LHCN-M2 (cell line): ENCODE measurements at regions not wholly inside any gene's neighbourhood (a gene's known extent, or its start where the extent isn't known, plus 50 kb on each side); places are given as distances from the start of the nearest gene placed in this dataset.
A peak's percentile ranks its signal among the peaks of the same experiment; 100 is the strongest.
"Not testable (repeated sequence)": the region's sequence is repeated elsewhere in the genome, so short reads cannot be mapped to it uniquely, and the experiment has no call there.

ENCODE experiments used
- DNase-seq: peaks from one replicate; pipeline ENCODE4 v3.0.0-alpha.2; 2012; ENCODE audit warnings: low read depth

GRCh38 chr6:160804639-160805038 is 102.6 kb downstream of the PLG start:
- no peak for DNase-seq

GRCh38 chr6:160808263-160808662 is 106.2 kb downstream of the PLG start:
- DNase-seq: no peak

- DNase-seq: no peak
These were observed 108.2 kb downstream of the PLG start for GRCh38 chr6:160810238-160810637.

GRCh38 chr6:160812097-160812496 is 110.1 kb downstream of the PLG start:
- DNase-seq: no peak

GRCh38 chr6:160818934-160819333 is 116.9 kb downstream of the PLG start:
- DNase-seq: no peak

- DNase-seq: not testable (repeated sequence)
These were observed 118.6 kb downstream of the PLG start for GRCh38 chr6:160820661-160821060.

GRCh38 chr6:160831739-160832138 is 129.7 kb downstream of the PLG start:
- no peak for DNase-seq

GRCh38 chr6:160832422-160832821 is 130.4 kb downstream of the PLG start:
- DNase-seq: no peak

GRCh38 chr6:160837146-160837545 is 135.1 kb downstream of the PLG start:
- no peak for DNase-seq

- DNase-seq: no peak
These were observed 140.5 kb upstream of the MAP3K4 start for GRCh38 chr6:160851031-160851430.

GRCh38 chr6:160853946-160854345 is 137.6 kb upstream of the MAP3K4 start:
- DNase-seq: no peak

- no peak for DNase-seq
These were observed 132.7 kb upstream of the MAP3K4 start for GRCh38 chr6:160858886-160859285.

GRCh38 chr6:160859822-160860221 is 131.7 kb upstream of the MAP3K4 start:
- DNase-seq: no peak

- no peak for DNase-seq
These were observed 129.7 kb upstream of the MAP3K4 start for GRCh38 chr6:160861824-160862223.

GRCh38 chr6:160863782-160864181 is 127.8 kb upstream of the MAP3K4 start:
- DNase-seq: no peak

- DNase-seq: no peak
These were observed 120.2 kb upstream of the MAP3K4 start for GRCh38 chr6:160871320-160871719.

GRCh38 chr6:160881148-160881808 is 110.3 kb upstream of the MAP3K4 start:
- DNase-seq: no peak

- DNase-seq: no peak
These were observed 109.6 kb upstream of the MAP3K4 start for GRCh38 chr6:160882006-160882405.

- peak; percentile 36 for DNase-seq
These were observed 108.7 kb upstream of the MAP3K4 start for GRCh38 chr6:160882791-160883279.

GRCh38 chr6:160883560-160883959 is 108.0 kb upstream of the MAP3K4 start:
- DNase-seq: no peak

- no peak for DNase-seq
These were observed 107.6 kb upstream of the MAP3K4 start for GRCh38 chr6:160883999-160884398.

- DNase-seq: not testable (repeated sequence)
These were observed 102.4 kb upstream of the MAP3K4 start for GRCh38 chr6:160889148-160889547.

- DNase-seq: no peak
These were observed 99.9 kb upstream of the MAP3K4 start for GRCh38 chr6:160891690-160892089.

- no peak for DNase-seq
These were observed 96.0 kb upstream of the MAP3K4 start for GRCh38 chr6:160895562-160895961.
